Sigmoid colon (tissue), 6 donors: ENCODE measurements at regions not wholly inside any gene's neighbourhood (a gene's known extent, or its start where the extent isn't known, plus 50 kb on each side); places are given as distances from the start of the nearest gene placed in this dataset.

Experiments used
- DNase-seq: peaks from one replicate; pipeline ENCODE4 v3.0.0-alpha.2; 2019
- H3K27ac ChIP-seq, 4 donors: fragments of 200-600 bp; sonication (generic); one replicate each; pipeline ENCODE4 v1.5.1; 2016 to 2019; ENCODE audit warnings: mild to moderate bottlenecking in 1 of 4
- H3K27me3 ChIP-seq, 3 donors: fragments of 200-600 bp; sonication (generic); one replicate each; pipeline ENCODE4 v1.5.1; 2019; ENCODE audit warnings: mild to moderate bottlenecking in 1 of 3
- H3K36me3 ChIP-seq, 4 donors: fragments of 200-600 bp; sonication (generic); one replicate each; pipeline ENCODE4 v1.5.1; 2016 to 2019
- H3K4me1 ChIP-seq, 4 donors: fragments of 200-600 bp; sonication (generic); one replicate each; pipeline ENCODE4 v1.5.1; 2017 to 2019
- H3K4me3 ChIP-seq, 4 donors: fragments of 200-600 bp; sonication (generic); one replicate each; pipeline ENCODE4 v1.5.1; 2017 to 2019; ENCODE audit warnings: mild to moderate bottlenecking in 2 of 4, moderate library complexity in 1 of 4
- H3K9me3 ChIP-seq, 4 donors: fragments of 200-600 bp in 3 of 4; sonication (generic) in 3 of 4; one replicate each; pipeline versions ENCODE4 v1.5.1 to v1.6.1; 2013 to 2019
- EP300 ChIP-seq, 4 donors: sonication (generic); formaldehyde crosslinking; IDR thresholded peaks; one replicate each; pipeline ENCODE4 v1.6.1; 2017; ENCODE audit warnings: antibody characterized with exemption in 4 of 4
- POLR2A ChIP-seq, 2 donors: fragments of 450-650 bp; IDR thresholded peaks; one replicate each; pipeline ENCODE4 v1.6.1; 2016; ENCODE audit warnings: antibody characterized with exemption in 2 of 2, mild to moderate bottlenecking in 2 of 2, moderate library complexity in 2 of 2
- POLR2AphosphoS5 ChIP-seq, 4 donors: sonication (generic); formaldehyde crosslinking; IDR thresholded peaks; one replicate each; pipeline ENCODE4 v1.6.1; 2017; ENCODE audit warnings: antibody characterized with exemption in 4 of 4
- WGBS, 2 donors: extraction: QIAGEN DNeasy Blood & Tissue Kit; methylation state at CpG; one replicate each; pipeline ENCODE4 v1.1.7; 2013; 5-methylcytosine and 5-hydroxymethylcytosine counted together
- intact Hi-C: fragments of 100-400 bp; cut with DNase I; formaldehyde crosslinking; loops from one replicate; pipeline ENCODE4 v1.15.1; 2023
- TF ChIP-seq, protein P1 (sequence below), 4 experiments: fragments of 450-650 bp in 3 of 4; fragments of 200-600 bp in 1 of 4; IDR thresholded peaks; one replicate each; pipeline ENCODE4 v1.5.1; 2016 to 2019; ENCODE audit warnings: antibody characterized with exemption in 4 of 4, mild to moderate bottlenecking in 3 of 4, moderate library complexity in 2 of 4
- donor health status: healthy with polysubstance abuse.
- donor health status: healthy.

DNA sequence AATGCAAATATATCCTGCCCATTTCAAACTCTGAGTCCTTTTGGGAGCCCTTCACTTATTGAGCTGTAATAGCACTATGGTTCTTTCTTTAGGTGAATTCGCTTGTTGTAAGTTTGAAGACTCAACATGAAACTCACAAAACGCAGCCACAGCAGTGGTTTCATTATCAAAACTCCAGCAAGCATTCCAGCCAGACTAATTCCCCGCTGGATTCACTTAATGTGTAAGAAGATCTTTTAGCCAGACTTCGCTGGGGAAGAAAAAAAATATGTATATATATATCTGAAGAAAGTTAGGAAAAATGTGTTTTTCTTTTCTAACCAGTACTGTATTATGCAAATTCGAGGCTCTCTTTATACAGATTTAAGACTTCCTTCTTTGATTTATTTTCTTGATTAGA lies 241.1 kb downstream of the WNT5A start:
- Histone ChIP-seq H3K4me1 (no peaks in the 10 kb centered on the region), H3K9me3 (peaks cover 0 to 1% (median 0%) of the 10 kb centered on the region in 4 donors), H3K27ac (no peak overlapping the region), H3K36me3 (no peaks in the 10 kb centered on the region), H3K27me3 (no peaks in the 10 kb centered on the region), H3K4me3 (no peak overlapping the region)
- no peak for TF ChIP-seq POLR2AphosphoS5 (IDR thresholded peaks at IDR 0.05)
- no peak for TF ChIP-seq POLR2A (IDR thresholded peaks at IDR 0.05)
- no peak for TF ChIP-seq EP300 (IDR thresholded peaks at IDR 0.05)
- TF ChIP-seq, protein P1, sequence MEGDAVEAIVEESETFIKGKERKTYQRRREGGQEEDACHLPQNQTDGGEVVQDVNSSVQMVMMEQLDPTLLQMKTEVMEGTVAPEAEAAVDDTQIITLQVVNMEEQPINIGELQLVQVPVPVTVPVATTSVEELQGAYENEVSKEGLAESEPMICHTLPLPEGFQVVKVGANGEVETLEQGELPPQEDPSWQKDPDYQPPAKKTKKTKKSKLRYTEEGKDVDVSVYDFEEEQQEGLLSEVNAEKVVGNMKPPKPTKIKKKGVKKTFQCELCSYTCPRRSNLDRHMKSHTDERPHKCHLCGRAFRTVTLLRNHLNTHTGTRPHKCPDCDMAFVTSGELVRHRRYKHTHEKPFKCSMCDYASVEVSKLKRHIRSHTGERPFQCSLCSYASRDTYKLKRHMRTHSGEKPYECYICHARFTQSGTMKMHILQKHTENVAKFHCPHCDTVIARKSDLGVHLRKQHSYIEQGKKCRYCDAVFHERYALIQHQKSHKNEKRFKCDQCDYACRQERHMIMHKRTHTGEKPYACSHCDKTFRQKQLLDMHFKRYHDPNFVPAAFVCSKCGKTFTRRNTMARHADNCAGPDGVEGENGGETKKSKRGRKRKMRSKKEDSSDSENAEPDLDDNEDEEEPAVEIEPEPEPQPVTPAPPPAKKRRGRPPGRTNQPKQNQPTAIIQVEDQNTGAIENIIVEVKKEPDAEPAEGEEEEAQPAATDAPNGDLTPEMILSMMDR (IDR thresholded peaks at IDR 0.05) = no peak
- no peak for DNase-seq
- intact Hi-C loops = no loop called here
- 69 to 77% methylated on average over 5 of the region's 5 CpGs for WGBS, 2 donors

- TF ChIP-seq POLR2A (IDR thresholded peaks at IDR 0.05) (no peak), POLR2AphosphoS5 (IDR thresholded peaks at IDR 0.05) (no peak), EP300 (IDR thresholded peaks at IDR 0.05) (no peak)
- TF ChIP-seq, protein P1 (IDR thresholded peaks at IDR 0.05) = no peak
- WGBS, 2 donors = 72 to 79% methylated on average over 2 of the region's 2 CpGs
- intact Hi-C loops = no loop called here
- no peaks in the 10 kb centered on the region for H3K27me3 ChIP-seq
- no peak overlapping the region for H3K27ac ChIP-seq
- no peaks in the 10 kb centered on the region for H3K4me1 ChIP-seq
- no peak overlapping the region for H3K4me3 ChIP-seq
- no peak for DNase-seq
- no peaks in the 10 kb centered on the region for H3K36me3 ChIP-seq
- H3K9me3 ChIP-seq = peaks cover 0 to 1% (median 0%) of the 10 kb centered on the region in 4 donors
Measured at GRCh38 chr3:55245351-55245750, 241.8 kb downstream of the WNT5A start.

- 29 to 63% methylated on average over 1 of the region's 1 CpG for WGBS, 2 donors
- DNase-seq = no peak
- intact Hi-C loops = no loop called here
- peaks cover 0 to under 1% (median 0%) of the 10 kb centered on the region in 4 donors for H3K9me3 ChIP-seq
- TF ChIP-seq POLR2AphosphoS5 (IDR thresholded peaks at IDR 0.05) (no peak), EP300 (IDR thresholded peaks at IDR 0.05) (no peak), POLR2A (IDR thresholded peaks at IDR 0.05) (no peak)
- TF ChIP-seq, protein P1 (IDR thresholded peaks at IDR 0.05) = no peak
- no peak overlapping the region for H3K4me3 ChIP-seq
- H3K27ac ChIP-seq = no peak overlapping the region
- no peaks in the 10 kb centered on the region for H3K4me1 ChIP-seq
- no peaks in the 10 kb centered on the region for H3K36me3 ChIP-seq
- H3K27me3 ChIP-seq = no peaks in the 10 kb centered on the region
Measured at GRCh38 chr3:55244247-55244646, 242.9 kb downstream of the WNT5A start.

DNA sequence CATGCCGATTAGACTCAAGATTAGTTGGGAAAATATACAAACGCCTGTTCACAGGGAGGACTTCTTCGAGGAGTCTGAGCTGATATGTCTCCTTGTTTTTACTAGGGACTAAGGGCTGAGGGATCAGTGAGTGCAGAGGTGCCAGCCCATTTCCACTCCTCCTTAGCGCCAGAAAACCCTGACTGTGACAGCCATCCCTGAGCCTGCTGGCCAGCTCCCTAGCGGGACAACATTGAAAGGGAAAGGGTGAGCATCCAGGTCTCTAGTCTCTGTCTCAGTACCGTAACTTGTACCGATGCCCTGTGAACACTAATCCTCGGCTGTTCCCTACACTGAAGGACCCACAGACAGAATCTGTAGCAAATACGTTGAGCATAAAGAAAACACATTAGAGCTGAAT lies 243.4 kb downstream of the WNT5A start:
- H3K9me3 ChIP-seq = no peaks in the 10 kb centered on the region
- no peak overlapping the region for H3K4me3 ChIP-seq
- intact Hi-C loops = no loop called here
- H3K4me1 ChIP-seq = no peaks in the 10 kb centered on the region
- DNase-seq = no peak
- TF ChIP-seq EP300 (IDR thresholded peaks at IDR 0.05) (no peak), POLR2A (IDR thresholded peaks at IDR 0.05) (no peak)
- TF ChIP-seq, protein P1 (IDR thresholded peaks at IDR 0.05) = no peak
- no peaks in the 10 kb centered on the region for H3K27me3 ChIP-seq
- no peaks in the 10 kb centered on the region for H3K36me3 ChIP-seq
- no peak overlapping the region for H3K27ac ChIP-seq
- WGBS, 2 donors = 85 to 91% methylated on average over 9 of the region's 9 CpGs

DNA sequence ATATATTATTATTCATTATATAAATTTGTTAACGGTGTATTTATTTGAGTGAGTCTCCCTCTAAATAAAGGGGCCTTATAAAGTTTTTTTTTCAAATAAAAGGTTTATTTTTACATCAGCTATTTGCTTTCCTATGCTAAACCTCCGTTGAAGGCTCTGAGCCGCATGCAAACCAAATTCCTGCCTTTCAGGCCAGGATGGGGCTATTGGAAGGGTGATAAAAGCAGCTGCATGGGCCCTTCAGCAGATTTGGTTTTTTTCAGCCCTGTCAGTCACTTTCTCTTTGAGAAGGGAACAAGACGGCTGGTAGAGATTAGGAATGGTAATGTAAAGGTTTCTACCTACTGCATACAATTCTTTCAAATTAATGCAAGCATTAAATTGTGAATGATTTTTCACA lies 244.2 kb downstream of the WNT5A start:
- H3K4me1 ChIP-seq = no peaks in the 10 kb centered on the region
- TF ChIP-seq POLR2AphosphoS5 (IDR thresholded peaks at IDR 0.05) = no peak
- no peak overlapping the region for H3K27ac ChIP-seq
- H3K9me3 ChIP-seq = no peaks in the 10 kb centered on the region
- H3K36me3 ChIP-seq = no peaks in the 10 kb centered on the region
- H3K27me3 ChIP-seq = no peaks in the 10 kb centered on the region
- no peak for DNase-seq
- intact Hi-C loops = no loop called here
- WGBS, 2 donors = 59 to 69% methylated on average over 4 of the region's 4 CpGs
- H3K4me3 ChIP-seq = no peak overlapping the region
